GM12864 (cell line): ENCODE measurements at regions not wholly inside any gene's neighbourhood (a gene's known extent, or its start where the extent isn't known, plus 50 kb on each side); places are given as distances from the start of the nearest gene placed in this dataset.

Source experiments
- DNase-seq: peaks from one replicate; pipeline ENCODE4 v3.0.0-alpha.2; 2011; ENCODE audit warnings: low read depth
- H3K4me3 ChIP-seq: 2 replicates; pipeline ENCODE4 v1.5.1; 2011; ENCODE audit warnings: mild to moderate bottlenecking, low read depth, low read length, control low read depth
- CTCF ChIP-seq: IDR thresholded peaks from 2 replicates; pipeline ENCODE4 v1.5.1; 2011; ENCODE audit warnings: low read depth, mild to moderate bottlenecking, moderate library complexity, low read length, control low read depth, inconsistent platforms; ENCODE audit errors: missing control alignments

GRCh38 chr5:8598996-8599395 lies 730.0 kb downstream of the MTRR start:
- DNase-seq, result no peak
- TF ChIP-seq CTCF, result no peak

GRCh38 chr5:8600843-8601242 lies 731.9 kb downstream of the MTRR start:
- no peak for DNase-seq
- no peak for TF ChIP-seq CTCF
- no peak overlapping the region for H3K4me3 ChIP-seq

More at GRCh38 chr5:8598996-8599395, 730.0 kb downstream of the MTRR start:
- no peak overlapping the region for H3K4me3 ChIP-seq

GRCh38 chr5:8601831-8602354 lies 732.9 kb downstream of the MTRR start:
- no peak for TF ChIP-seq CTCF
- H3K4me3 ChIP-seq, result no peak overlapping the region
- no peak for DNase-seq

- TF ChIP-seq CTCF, result no peak
- H3K4me3 ChIP-seq, result no peak overlapping the region
- no peak for DNase-seq
Measured at GRCh38 chr5:8606231-8606630, 737.3 kb downstream of the MTRR start.

- no peak for DNase-seq
- no peak for TF ChIP-seq CTCF
- H3K4me3 ChIP-seq, result no peak overlapping the region
Measured at GRCh38 chr5:8611067-8611466, 742.1 kb downstream of the MTRR start.

- no peak for DNase-seq
- no peak overlapping the region for H3K4me3 ChIP-seq
- TF ChIP-seq CTCF, result no peak
Measured at GRCh38 chr5:8613078-8613685, 744.2 kb downstream of the MTRR start.
